ENCODE measurements at regions not wholly inside any gene's neighbourhood (a gene's known extent, or its start where the extent isn't known, plus 50 kb on each side); places are given as distances from the start of the nearest gene placed in this dataset.
"Not testable (repeated sequence)": the region's sequence is repeated elsewhere in the genome, so short reads cannot be mapped to it uniquely, and the experiment has no call there.

GRCh38 chr14:105857220-105857825 is 330.9 kb downstream of the TMEM121 start:
- no peak for DNase-seq (ENCODE audit: low spot score)

DNA sequence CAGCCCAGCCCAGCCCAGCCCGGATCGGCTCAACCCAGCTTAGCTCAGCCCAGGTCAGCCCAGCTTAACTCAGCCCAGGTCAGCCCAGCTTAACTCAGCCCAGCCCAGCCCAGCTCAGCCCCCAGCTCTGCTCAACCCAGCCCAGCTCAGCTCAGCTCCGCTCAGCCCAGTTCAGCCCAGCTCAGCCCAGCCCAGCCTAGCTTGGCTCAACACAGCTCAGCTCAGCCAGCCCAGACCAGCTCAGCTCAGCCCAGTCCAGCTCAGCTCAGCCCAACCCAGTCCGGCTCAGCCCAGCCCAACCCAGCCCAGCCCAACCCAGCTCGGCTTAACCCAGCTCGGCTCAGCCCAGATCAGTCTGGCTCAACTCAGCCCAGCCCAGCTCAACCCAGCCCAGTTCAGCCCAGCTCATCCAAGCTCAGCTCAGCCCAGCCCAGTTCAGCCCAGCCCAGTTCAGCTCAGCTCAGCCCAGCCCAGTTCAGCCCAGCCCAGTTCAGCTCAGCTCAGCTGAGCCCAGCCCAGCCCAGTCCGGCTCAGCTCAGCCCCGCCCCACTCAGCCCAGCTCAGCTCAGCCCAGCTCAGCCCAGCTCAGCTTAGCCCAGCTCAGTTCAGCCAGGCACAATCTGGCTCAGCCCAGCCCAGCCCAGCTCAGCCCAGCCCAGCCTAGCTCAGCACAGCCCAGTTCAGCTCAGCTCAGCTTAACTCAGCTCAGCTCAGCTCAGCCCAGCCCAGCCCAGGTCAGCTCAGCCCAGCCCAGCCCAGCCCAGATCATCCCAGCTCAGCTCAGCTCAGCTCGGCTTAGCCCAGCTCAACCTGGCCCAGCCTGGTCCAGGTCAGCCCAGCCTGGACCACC is 331.7 kb downstream of the TMEM121 start:
- no peak for DNase-seq (ENCODE audit: low spot score)

GRCh38 chr14:105858676-105859025 is 332.3 kb downstream of the TMEM121 start:
- DNase-seq (ENCODE audit: low spot score): no peak

DNA sequence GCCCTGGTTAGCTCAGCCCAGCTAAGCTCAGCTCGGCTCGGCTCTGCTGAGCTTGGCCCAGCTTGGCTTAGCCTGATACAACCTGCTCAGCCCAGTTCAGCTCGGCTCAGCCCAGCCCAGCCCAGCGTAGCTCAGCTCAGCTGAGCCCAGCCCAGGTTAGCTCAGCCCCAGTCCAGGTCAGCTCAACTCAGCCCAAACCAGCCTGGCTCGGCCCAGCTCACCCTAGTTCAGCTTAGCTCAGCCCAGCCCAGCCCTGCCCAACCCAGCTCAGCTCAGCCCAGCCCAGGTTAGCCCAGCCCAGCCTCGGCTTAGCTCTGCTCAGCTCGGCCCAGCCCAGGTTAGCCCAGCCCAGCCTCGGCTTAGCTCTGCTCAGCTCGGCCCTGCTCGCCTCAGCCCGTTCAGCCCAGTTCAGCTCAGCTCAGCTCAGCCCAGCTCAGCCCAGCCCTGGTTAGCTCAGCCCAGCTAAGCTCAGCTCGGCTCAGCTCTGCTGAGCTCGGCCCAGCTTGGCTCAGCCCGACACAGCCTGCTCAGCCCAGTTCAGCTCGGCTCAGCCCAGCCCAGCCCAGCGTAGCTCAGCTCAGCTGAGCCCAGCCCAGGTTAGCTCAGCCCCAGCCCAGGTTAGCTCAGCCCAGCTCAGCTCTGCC is 332.8 kb downstream of the TMEM121 start:
- DNase-seq (ENCODE audit: low spot score): not testable (repeated sequence)

GRCh38 chr14:105859717-105860614 is 333.6 kb downstream of the TMEM121 start:
- DNase-seq (ENCODE audit: low spot score): no peak

GRCh38 chr14:105860615-105861580 is 334.5 kb downstream of the TMEM121 start:
- DNase-seq (ENCODE audit: low spot score): no peak

- DNase-seq (ENCODE audit: low spot score): no peak
Measured at GRCh38 chr14:105861985-105862465, 335.6 kb downstream of the TMEM121 start.

DNA sequence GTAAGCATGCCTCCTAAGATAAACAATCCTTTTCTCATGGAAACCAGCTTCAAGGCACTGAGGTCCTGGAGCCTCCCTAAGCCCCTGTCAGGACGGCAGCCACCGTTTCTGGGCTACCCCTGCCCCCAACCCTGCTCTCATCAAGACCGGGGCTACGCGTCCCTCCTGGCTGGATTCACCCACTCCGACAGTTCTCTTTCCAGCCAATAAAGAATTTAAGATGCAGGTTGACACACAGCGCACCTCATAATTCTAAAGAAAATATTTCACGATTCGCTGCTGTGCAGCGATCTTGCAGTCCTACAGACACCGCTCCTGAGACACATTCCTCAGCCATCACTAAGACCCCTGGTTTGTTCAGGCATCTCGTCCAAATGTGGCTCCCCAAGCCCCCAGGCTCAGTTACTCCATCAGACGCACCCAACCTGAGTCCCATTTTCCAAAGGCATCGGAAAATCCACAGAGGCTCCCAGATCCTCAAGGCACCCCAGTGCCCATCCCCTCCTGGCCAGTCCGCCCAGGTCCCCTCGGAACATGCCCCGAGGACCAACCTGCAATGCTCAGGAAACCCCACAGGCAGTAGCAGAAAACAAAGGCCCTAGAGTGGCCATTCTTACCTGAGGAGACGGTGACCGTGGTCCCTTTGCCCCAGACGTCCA is 336.3 kb downstream of the TMEM121 start:
- no peak for DNase-seq (ENCODE audit: low spot score)

DNA sequence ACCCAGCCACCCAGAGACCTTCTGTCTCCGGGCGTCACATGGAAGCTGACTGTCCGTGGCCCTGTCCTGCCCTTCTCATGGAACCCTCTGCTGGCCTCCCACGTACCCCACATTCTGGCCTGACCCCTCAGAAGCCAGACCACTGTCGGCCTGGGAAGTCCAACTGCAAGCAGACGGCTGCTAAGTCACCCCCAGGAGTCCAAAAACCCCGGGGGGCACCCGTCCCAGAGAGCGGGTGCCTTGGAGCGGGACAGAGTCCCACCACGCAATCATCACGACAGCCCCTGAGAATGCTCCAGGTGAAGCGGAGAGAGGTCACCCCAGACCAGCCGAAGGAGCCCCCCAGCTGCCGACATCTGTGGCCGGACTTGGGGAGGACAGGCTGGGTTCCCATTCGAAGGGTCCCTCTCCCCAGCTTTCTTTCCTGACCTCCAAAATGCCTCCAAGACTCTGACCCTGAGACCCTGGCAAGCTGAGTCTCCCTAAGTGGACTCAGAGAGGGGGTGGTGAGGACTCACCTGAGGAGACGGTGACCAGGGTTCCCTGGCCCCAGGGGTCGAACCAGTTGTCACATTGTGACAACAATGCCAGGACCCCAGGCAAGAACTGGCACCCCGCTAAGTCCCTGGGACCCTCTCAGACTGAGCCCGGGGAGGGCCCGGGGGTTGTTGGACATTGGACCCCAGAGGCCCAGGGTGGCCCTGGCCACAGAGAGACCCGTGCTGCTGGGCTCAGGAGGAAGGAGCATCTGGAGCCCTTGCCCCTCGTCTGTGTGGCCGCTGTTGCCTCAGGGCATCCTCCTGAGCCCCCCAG is 337.1 kb downstream of the TMEM121 start:
- no peak for DNase-seq (ENCODE audit: low spot score)

DNA sequence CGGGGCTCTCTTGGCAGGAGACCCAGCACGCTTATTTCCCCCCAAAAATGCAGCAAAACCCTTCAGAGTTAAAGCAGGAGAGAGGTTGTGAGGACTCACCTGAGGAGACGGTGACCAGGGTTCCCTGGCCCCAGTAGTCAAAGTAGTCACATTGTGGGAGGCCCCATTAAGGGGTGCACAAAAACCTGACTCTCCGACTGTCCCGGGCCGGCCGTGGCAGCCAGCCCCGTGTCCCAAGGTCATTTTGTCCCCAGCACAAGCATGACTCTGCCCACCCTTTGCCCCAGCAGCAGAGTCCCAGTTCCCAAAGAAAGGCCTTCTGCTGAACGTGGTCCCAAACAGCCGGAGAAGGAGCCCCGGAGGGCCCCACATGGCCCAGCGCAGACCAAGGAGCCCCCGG is 337.7 kb downstream of the TMEM121 start:
- no peak for DNase-seq (ENCODE audit: low spot score)

- DNase-seq (ENCODE audit: low spot score): no peak
Measured at GRCh38 chr14:105864651-105865265, 338.4 kb downstream of the TMEM121 start.

GRCh38 chr14:105865266-105865903 is 339.0 kb downstream of the TMEM121 start:
- no peak for DNase-seq (ENCODE audit: low spot score)

DNA sequence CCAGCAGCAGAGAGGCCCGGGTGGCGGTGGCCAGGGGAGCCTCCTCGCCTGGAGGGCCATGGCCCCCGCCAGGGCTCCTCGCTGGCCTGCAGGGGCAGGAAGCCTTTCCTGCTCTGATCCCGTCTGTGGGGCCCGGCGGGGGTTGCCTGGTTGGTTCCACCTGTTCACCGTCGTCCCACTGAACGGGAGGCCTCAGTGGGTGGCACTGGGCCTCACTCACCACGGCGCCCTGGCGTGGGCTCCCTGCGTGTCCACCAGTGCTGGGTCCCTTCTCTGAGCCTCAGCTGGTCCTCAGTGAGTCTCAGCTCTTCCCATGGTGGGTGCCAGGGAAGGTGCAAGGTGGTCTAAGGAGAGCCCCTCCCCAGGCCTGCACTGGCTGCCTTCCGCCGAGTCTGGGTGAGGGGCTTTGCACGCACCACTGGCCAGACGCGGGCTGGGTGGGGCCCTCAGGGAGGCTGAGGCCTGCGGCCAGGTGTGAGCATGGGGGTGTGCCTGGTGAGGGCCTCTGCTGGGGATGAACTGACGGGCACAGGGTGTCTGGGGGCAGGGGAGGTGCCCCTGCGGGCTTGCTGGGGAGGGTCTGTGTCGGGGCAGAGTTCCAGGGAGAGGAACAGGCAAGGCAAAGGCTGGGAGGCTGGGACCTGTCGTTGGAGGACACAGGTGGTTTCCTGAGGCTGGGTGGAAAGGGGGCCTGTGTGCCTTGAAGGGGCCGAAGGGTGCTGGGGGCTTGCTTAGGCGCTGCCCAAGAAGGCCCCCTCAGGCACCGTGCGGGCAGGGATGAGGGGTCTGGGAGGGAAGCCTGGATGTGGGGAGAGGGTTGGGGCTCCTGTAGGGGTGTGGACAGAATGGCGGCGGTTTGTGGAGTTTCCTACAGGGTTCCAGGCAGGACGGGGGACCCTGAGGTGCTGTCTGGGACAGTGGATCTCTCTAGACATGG is 339.8 kb downstream of the TMEM121 start:
- no peak for DNase-seq (ENCODE audit: low spot score)

- no peak for DNase-seq (ENCODE audit: low spot score)
Measured at GRCh38 chr14:105866841-105867321, 340.5 kb downstream of the TMEM121 start.

DNA sequence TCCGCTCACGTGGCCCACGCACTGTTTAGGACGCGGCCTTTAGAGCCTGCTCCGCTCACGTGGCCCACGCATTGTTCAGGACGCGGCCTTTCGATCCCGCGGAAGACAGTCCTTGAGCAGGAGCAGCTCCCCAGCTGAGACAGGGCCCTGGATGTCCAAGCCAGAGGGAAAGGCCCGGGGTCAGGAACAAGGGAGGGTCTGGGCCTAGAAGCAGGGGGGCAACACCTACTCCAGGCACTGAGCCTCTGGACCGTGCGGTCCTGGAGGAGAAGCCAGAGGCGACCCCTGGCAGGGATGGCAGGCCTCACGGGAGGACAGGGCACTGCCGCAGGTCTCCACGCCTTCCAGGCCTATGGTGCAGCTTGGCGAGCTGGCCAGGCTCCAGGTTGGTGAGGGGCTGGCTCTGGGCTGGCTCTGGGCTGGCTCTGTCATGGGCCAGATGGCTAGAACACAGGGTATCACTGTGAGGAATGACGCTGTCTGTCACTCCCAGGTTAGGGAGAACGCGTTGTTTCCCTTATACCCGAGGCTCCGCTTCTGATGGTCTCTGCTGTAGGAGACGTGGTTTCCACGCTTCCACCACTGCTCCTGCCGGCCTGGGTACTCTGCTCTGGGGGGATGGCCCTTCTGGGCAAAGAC is 341.7 kb downstream of the TMEM121 start:
- no peak for DNase-seq (ENCODE audit: low spot score)

DNA sequence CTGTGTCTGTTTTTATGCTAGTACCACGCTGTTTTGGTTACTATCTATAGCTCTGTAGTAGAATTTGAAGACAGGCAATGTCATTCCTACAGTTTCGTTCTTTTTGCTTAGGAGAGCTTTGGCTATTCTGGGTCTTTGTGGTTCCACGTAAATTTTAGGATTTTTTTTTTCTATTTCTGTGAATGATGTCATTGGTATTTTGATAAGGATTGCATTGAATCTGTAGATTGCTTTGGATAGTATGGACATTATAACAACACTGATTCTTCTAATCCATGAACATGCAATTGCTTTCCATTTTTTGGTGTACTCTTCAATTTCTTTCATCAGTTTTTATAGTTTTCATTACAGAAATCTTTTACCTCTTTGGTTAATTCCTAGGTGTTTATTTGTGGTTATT is 345.2 kb downstream of the TMEM121 start:
- no peak for DNase-seq (ENCODE audit: low spot score)
